HG03097 (cell line): ENCODE measurements at regions not wholly inside any gene's neighbourhood (a gene's known extent, or its start where the extent isn't known, plus 50 kb on each side); places are given as distances from the start of the nearest gene placed in this dataset.
"Not testable (repeated sequence)": the region's sequence is repeated elsewhere in the genome, so short reads cannot be mapped to it uniquely, and the experiment has no call there.

Experiments
- ATAC-seq: cut with Tn5 transposase; IDR thresholded peaks from one replicate; pipeline ENCODE4 v1.9.1; 2021; ENCODE audit not compliant: unreplicated experiment, low FRiP score

GRCh38 chr2:47690706-47691325, 92.1 kb upstream of the MSH6 start:
- not testable (repeated sequence) for ATAC-seq

- no peak for ATAC-seq
Observed at GRCh38 chr2:47690132-47690531, 92.8 kb upstream of the MSH6 start.

- peak; percentile 55 for ATAC-seq
Observed at GRCh38 chr2:47689118-47689517, 93.8 kb upstream of the MSH6 start.

GRCh38 chr2:47688561-47688960, 94.4 kb upstream of the MSH6 start:
- ATAC-seq = peak; percentile 10

GRCh38 chr2:47687856-47688255, 95.1 kb upstream of the MSH6 start:
- no peak for ATAC-seq

GRCh38 chr2:47686018-47686417, 96.9 kb upstream of the MSH6 start:
- no peak for ATAC-seq

GRCh38 chr2:47682216-47682749, 100.7 kb upstream of the MSH6 start:
- ATAC-seq = no peak

GRCh38 chr2:47676261-47676926, 105.6 kb upstream of the KCNK12 start:
- ATAC-seq = no peak

GRCh38 chr2:47675196-47675825, 104.5 kb upstream of the KCNK12 start:
- no peak for ATAC-seq

- no peak for ATAC-seq
Observed at GRCh38 chr2:47666332-47666731, 95.5 kb upstream of the KCNK12 start.

GRCh38 chr2:47664817-47665216, 94.0 kb upstream of the KCNK12 start:
- ATAC-seq = no peak

GRCh38 chr2:47662552-47662951, 91.8 kb upstream of the KCNK12 start:
- ATAC-seq = no peak

GRCh38 chr2:47661310-47661709, 90.5 kb upstream of the KCNK12 start:
- ATAC-seq = no peak

GRCh38 chr2:47660168-47660567, 89.4 kb upstream of the KCNK12 start:
- no peak for ATAC-seq

- ATAC-seq = no peak
Observed at GRCh38 chr2:47658646-47659320, 88.0 kb upstream of the KCNK12 start.

GRCh38 chr2:47657886-47658489, 87.2 kb upstream of the KCNK12 start:
- no peak for ATAC-seq

- ATAC-seq = no peak
Observed at GRCh38 chr2:47656715-47657600, 86.2 kb upstream of the KCNK12 start.

GRCh38 chr2:47655563-47655880, 84.7 kb upstream of the KCNK12 start:
- no peak for ATAC-seq

- peak; percentile 73 for ATAC-seq
Observed at GRCh38 chr2:47654790-47655562, 84.2 kb upstream of the KCNK12 start.
